ENCODE measurements at regions not wholly inside any gene's neighbourhood (a gene's known extent, or its start where the extent isn't known, plus 50 kb on each side); places are given as distances from the start of the nearest gene placed in this dataset.

DNA sequence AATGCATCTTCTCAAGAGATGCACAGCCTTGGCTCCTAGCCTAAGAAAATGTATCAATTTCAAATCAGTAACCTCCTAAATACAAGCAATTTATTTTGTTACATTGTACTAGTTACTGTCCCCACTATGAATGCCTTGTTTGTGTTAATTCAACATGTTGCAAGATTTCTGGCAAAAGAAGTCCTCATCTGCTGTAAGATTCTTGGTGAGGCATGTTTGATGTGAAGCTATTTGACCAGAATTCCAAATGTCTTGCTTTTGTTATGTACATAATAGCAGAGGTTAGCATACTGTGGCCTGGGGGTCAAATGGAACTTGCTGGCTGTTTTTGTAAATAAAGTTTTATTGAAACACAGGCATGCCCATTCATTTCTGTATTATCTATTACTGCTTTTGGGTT, 1023.1 kb upstream of the WWC1 start:
- Mint-ChIP-seq H3K4me3 (no peak overlapping the region), H3K27me3 (ENCODE audit: low read depth in 2 of 2) (no peaks in the 10 kb centered on the region), H3K36me3 (no peaks in the 10 kb centered on the region), H3K27ac (no peak overlapping the region), H3K9me3 (peaks cover 9 to 10% of the 10 kb centered on the region in 2 donors), H3K4me1 (no peaks in the 10 kb centered on the region)
- TF ChIP-seq, protein P1, sequence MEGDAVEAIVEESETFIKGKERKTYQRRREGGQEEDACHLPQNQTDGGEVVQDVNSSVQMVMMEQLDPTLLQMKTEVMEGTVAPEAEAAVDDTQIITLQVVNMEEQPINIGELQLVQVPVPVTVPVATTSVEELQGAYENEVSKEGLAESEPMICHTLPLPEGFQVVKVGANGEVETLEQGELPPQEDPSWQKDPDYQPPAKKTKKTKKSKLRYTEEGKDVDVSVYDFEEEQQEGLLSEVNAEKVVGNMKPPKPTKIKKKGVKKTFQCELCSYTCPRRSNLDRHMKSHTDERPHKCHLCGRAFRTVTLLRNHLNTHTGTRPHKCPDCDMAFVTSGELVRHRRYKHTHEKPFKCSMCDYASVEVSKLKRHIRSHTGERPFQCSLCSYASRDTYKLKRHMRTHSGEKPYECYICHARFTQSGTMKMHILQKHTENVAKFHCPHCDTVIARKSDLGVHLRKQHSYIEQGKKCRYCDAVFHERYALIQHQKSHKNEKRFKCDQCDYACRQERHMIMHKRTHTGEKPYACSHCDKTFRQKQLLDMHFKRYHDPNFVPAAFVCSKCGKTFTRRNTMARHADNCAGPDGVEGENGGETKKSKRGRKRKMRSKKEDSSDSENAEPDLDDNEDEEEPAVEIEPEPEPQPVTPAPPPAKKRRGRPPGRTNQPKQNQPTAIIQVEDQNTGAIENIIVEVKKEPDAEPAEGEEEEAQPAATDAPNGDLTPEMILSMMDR (IDR thresholded peaks at IDR 0.05) = no peak
- Histone ChIP-seq H3K4me1 (ENCODE audit: control insufficient read depth, insufficient read depth, low read length) (no peaks in the 10 kb centered on the region), H3K27me3 (ENCODE audit: control insufficient read depth, insufficient read depth, low read length) (no peaks in the 10 kb centered on the region), H3K9me3 (ENCODE audit: control insufficient read depth, insufficient read depth, low read length) (no peaks in the 10 kb centered on the region), H3K27ac (ENCODE audit: low read length) (no peak overlapping the region), H3K4me3 (ENCODE audit: low read length) (no peak overlapping the region), H3K36me3 (ENCODE audit: control insufficient read depth, insufficient read depth, low read length) (no peaks in the 10 kb centered on the region)
- intact Hi-C loops (cut with micrococcal nuclease) = no loop called here
- DNase-seq = no peak
- ATAC-seq = no peak

DNA sequence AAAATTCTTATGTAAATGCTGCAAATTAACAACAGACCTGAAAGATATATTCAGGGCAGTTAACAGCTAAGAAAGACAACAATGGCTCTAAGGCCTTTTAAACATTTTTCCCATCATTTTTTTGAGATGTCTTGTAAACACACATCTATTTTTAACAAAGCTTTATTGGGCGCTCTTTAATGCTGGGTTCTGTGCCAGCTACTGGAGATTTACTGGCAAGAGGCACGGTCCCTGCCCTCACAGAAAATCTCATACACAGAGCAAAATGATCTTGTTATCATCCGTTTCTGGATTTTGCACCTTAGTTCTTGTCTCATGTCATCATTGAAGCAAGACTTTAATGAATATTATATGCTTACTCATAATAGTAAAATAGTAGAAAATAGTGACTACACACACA, 1022.3 kb upstream of the WWC1 start:
- H3K4me3 Mint-ChIP-seq = no peak overlapping the region
- ATAC-seq (no peak), DNase-seq (no peak)
- WGBS (ENCODE audit: insufficient coverage) = 86% methylated on average over 3 of the region's 3 CpGs
- no peaks in the 10 kb centered on the region for H3K4me1 Mint-ChIP-seq
- Histone ChIP-seq H3K9me3 (ENCODE audit: control insufficient read depth, insufficient read depth, low read length) (no peaks in the 10 kb centered on the region), H3K27me3 (ENCODE audit: control insufficient read depth, insufficient read depth, low read length) (no peaks in the 10 kb centered on the region), H3K4me1 (ENCODE audit: control insufficient read depth, insufficient read depth, low read length) (no peaks in the 10 kb centered on the region), H3K27ac (ENCODE audit: low read length) (no peak overlapping the region), H3K4me3 (ENCODE audit: low read length) (no peak overlapping the region), H3K36me3 (ENCODE audit: control insufficient read depth, insufficient read depth, low read length) (no peaks in the 10 kb centered on the region)
- no peaks in the 10 kb centered on the region for H3K36me3 Mint-ChIP-seq
- TF ChIP-seq, protein P1 (IDR thresholded peaks at IDR 0.05) = no peak
- no peak overlapping the region for H3K27ac Mint-ChIP-seq
- intact Hi-C loops (cut with micrococcal nuclease) = no loop called here
- H3K9me3 Mint-ChIP-seq = peaks cover 9% of the 10 kb centered on the region in 2 donors
- no peaks in the 10 kb centered on the region for H3K27me3 Mint-ChIP-seq (ENCODE audit: low read depth in 2 of 2)

GRCh38 chr5:167271081-167271480, 1020.4 kb upstream of the WWC1 start:
- Histone ChIP-seq H3K27ac (ENCODE audit: low read length) (no peak overlapping the region), H3K27me3 (ENCODE audit: control insufficient read depth, insufficient read depth, low read length) (no peaks in the 10 kb centered on the region), H3K36me3 (ENCODE audit: control insufficient read depth, insufficient read depth, low read length) (no peaks in the 10 kb centered on the region), H3K9me3 (ENCODE audit: control insufficient read depth, insufficient read depth, low read length) (no peaks in the 10 kb centered on the region), H3K4me1 (ENCODE audit: control insufficient read depth, insufficient read depth, low read length) (no peaks in the 10 kb centered on the region), H3K4me3 (ENCODE audit: low read length) (no peak overlapping the region)
- Mint-ChIP-seq H3K4me1 (no peaks in the 10 kb centered on the region), H3K27ac (no peak overlapping the region), H3K27me3 (ENCODE audit: low read depth in 2 of 2) (no peaks in the 10 kb centered on the region), H3K4me3 (no peak overlapping the region), H3K9me3 (peaks cover 6 to 10% of the 10 kb centered on the region in 2 donors), H3K36me3 (no peaks in the 10 kb centered on the region)
- TF ChIP-seq, protein P1 (IDR thresholded peaks at IDR 0.05) = no peak
- DNase-seq = no peak
- intact Hi-C loops (cut with micrococcal nuclease) = no loop called here
- 76% methylated on average over 3 of the region's 3 CpGs for WGBS (ENCODE audit: insufficient coverage)
- ATAC-seq = no peak

GRCh38 chr5:167271511-167271910, 1019.9 kb upstream of the WWC1 start:
- H3K36me3 Mint-ChIP-seq = no peaks in the 10 kb centered on the region
- intact Hi-C loops (cut with micrococcal nuclease) = no loop called here
- no peak for ATAC-seq

More at GRCh38 chr5:167271511-167271910, 1019.9 kb upstream of the WWC1 start:
- H3K4me1 Mint-ChIP-seq = no peaks in the 10 kb centered on the region
- peaks cover 6 to 12% of the 10 kb centered on the region in 2 donors for H3K9me3 Mint-ChIP-seq
- no peak overlapping the region for H3K27ac ChIP-seq (ENCODE audit: low read length)
- WGBS (ENCODE audit: insufficient coverage) = 84% methylated on average over 4 of the region's 4 CpGs
- no peaks in the 10 kb centered on the region for H3K27me3 ChIP-seq (ENCODE audit: control insufficient read depth, insufficient read depth, low read length)
- no peak overlapping the region for H3K4me3 ChIP-seq (ENCODE audit: low read length)
- H3K4me3 Mint-ChIP-seq = no peak overlapping the region
- TF ChIP-seq, protein P1 (IDR thresholded peaks at IDR 0.05) = no peak
- H3K9me3 ChIP-seq (ENCODE audit: control insufficient read depth, insufficient read depth, low read length) = no peaks in the 10 kb centered on the region
- H3K36me3 ChIP-seq (ENCODE audit: control insufficient read depth, insufficient read depth, low read length) = no peaks in the 10 kb centered on the region
- H3K27ac Mint-ChIP-seq = no peak overlapping the region
- no peaks in the 10 kb centered on the region for H3K4me1 ChIP-seq (ENCODE audit: control insufficient read depth, insufficient read depth, low read length)
- no peak for DNase-seq
- H3K27me3 Mint-ChIP-seq (ENCODE audit: low read depth in 2 of 2) = no peaks in the 10 kb centered on the region

Data from natural killer cell (primary cell).